ENCODE measurements at regions not wholly inside any gene's neighbourhood (a gene's known extent, or its start where the extent isn't known, plus 50 kb on each side); places are given as distances from the start of the nearest gene placed in this dataset.
"Not testable (repeated sequence)": the region's sequence is repeated elsewhere in the genome, so short reads cannot be mapped to it uniquely, and the experiment has no call there.

DNA sequence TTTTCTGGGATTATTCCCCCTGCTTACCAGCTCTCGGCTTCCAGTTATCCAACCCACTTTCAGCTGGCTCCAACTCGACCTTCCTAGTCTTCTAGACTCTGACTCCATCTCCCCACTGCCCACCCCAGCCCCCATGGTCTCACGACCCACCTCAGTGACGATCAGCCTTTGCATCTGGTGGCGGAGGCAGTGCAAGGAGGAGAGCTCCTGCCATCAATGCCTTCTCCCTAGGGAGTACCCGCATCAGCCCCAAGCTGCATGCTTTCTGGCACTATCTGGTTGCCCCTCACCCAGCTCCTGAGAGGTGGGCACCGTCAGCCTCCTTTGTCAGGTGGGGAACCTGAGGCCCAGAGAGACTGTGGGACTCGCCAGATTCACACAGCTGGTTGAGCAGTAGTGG is 72.6 kb upstream of the RPL38 start:
- Histone ChIP-seq H3K4me1 (ENCODE audit: control insufficient read depth, insufficient read depth, low read length, poor library complexity, severe bottlenecking) (no peaks in the 10 kb centered on the region), H3K36me3 (ENCODE audit: control insufficient read depth, insufficient read depth, low read length) (no peaks in the 10 kb centered on the region), H3K27me3 (replicated peaks; ENCODE audit: control insufficient read depth, insufficient read depth, low read length, poor library complexity, severe bottlenecking) (peaks cover 6% of the 10 kb centered on the region), H3K9me3 (ENCODE audit: control insufficient read depth, low read length) (no peaks in the 10 kb centered on the region), H3K27ac (ENCODE audit: insufficient read depth, low read length, poor library complexity, severe bottlenecking) (no peak overlapping the region), H3K4me3 (ENCODE audit: insufficient read depth, low read depth, low read length, poor library complexity, severe bottlenecking) (no peak overlapping the region)
- DNase-seq, result no peak

DNA sequence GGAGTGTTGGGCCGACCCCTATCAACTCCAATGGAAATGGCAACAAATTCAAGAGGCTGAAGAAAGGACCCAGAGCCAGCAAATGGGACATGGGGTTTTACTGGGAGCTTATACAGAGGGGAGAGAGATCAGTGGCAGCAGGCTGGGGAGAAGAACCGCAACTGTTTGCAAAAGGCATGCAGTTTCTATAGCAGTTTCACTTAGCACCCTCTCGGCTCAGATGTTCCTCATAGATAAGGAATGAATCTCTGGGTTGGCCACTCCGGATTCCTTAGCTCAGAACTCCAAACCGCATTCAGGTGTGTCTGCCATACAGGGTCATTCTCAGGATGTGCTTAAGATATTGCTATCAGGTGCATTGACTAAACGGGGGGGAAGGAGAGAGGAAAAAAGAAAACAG is 71.1 kb upstream of the RPL38 start:
- Histone ChIP-seq H3K4me1 (ENCODE audit: control insufficient read depth, insufficient read depth, low read length, poor library complexity, severe bottlenecking) (no peaks in the 10 kb centered on the region), H3K27me3 (replicated peaks; ENCODE audit: control insufficient read depth, insufficient read depth, low read length, poor library complexity, severe bottlenecking) (peaks cover 6% of the 10 kb centered on the region), H3K36me3 (ENCODE audit: control insufficient read depth, insufficient read depth, low read length) (no peaks in the 10 kb centered on the region), H3K27ac (ENCODE audit: insufficient read depth, low read length, poor library complexity, severe bottlenecking) (no peak overlapping the region), H3K4me3 (ENCODE audit: insufficient read depth, low read depth, low read length, poor library complexity, severe bottlenecking) (no peak overlapping the region), H3K9me3 (ENCODE audit: control insufficient read depth, low read length) (no peaks in the 10 kb centered on the region)
- DNase-seq, result no peak

DNA sequence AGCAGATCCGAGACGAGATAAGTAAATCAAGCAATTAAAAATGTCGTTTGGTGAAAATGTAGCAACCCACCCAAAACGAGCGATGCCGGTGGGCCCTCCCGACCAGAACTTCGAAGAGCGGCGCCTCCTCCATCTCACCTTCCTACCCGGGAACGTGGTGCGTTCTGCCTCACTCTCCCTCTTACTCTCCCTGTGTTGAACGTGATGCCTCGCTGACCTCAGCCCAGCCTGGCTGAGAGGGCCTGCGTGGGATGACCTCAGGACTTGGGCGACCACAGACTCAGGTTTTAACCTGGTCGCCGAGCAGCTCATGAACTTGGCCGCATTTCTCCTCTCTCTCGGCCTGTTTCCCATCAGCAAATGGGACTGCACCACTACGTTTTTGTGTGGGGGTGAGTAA is 69.7 kb upstream of the RPL38 start:
- no peaks in the 10 kb centered on the region for H3K36me3 ChIP-seq (ENCODE audit: control insufficient read depth, insufficient read depth, low read length)
- peaks cover 6% of the 10 kb centered on the region for H3K27me3 ChIP-seq (replicated peaks; ENCODE audit: control insufficient read depth, insufficient read depth, low read length, poor library complexity, severe bottlenecking)
- no peak overlapping the region for H3K4me3 ChIP-seq (ENCODE audit: insufficient read depth, low read depth, low read length, poor library complexity, severe bottlenecking)
- no peak overlapping the region for H3K27ac ChIP-seq (ENCODE audit: insufficient read depth, low read length, poor library complexity, severe bottlenecking)
- no peaks in the 10 kb centered on the region for H3K4me1 ChIP-seq (ENCODE audit: control insufficient read depth, insufficient read depth, low read length, poor library complexity, severe bottlenecking)
- DNase-seq, result no peak
- H3K9me3 ChIP-seq (ENCODE audit: control insufficient read depth, low read length), result no peaks in the 10 kb centered on the region

DNA sequence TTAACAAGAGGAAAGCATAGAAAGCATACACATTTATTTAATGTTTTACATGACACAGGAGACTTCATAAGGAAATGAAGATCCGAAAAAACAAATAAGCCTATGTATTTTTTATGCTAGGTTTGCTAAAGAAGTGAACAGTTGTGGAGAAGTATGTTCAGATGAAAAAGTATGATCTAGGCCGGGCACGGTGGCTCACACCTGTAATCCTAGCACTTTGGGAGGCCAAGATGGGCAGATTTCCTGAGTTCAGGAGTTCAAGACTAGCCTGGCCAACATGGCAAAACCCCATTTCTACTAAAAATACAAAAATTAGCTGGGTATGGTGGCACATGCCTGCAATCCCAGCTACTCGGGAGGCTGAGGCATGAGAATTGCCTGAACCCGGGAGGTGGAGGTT is 69.2 kb upstream of the RPL38 start:
- H3K27me3 ChIP-seq (replicated peaks; ENCODE audit: control insufficient read depth, insufficient read depth, low read length, poor library complexity, severe bottlenecking); H3K36me3 ChIP-seq (ENCODE audit: control insufficient read depth, insufficient read depth, low read length); H3K4me3 ChIP-seq (ENCODE audit: insufficient read depth, low read depth, low read length, poor library complexity, severe bottlenecking); H3K27ac ChIP-seq (ENCODE audit: insufficient read depth, low read length, poor library complexity, severe bottlenecking); DNase-seq; H3K9me3 ChIP-seq (ENCODE audit: control insufficient read depth, low read length); H3K4me1 ChIP-seq (ENCODE audit: control insufficient read depth, insufficient read depth, low read length, poor library complexity, severe bottlenecking): not testable (repeated sequence)

DNA sequence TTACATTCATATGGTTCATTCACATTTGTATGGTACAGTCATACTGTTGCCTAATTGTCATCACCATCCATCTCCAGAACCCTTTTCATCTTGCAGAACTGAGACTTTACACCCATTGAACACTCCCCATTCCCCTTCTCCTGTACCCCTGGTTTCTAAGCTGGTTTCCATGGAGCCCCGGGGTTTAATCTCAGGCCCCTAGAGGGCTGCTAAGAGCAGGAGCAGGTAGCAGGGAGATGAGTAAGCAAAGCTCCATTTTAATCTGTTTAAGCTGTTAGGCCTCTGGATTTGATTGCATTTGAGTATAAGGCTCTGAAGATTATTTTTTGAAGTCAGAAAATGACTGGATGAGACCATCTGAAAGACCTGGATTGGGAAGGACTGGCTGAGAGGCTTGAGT is 68.5 kb upstream of the RPL38 start:
- Histone ChIP-seq H3K27me3 (replicated peaks; ENCODE audit: control insufficient read depth, insufficient read depth, low read length, poor library complexity, severe bottlenecking) (peaks cover 6% of the 10 kb centered on the region), H3K27ac (ENCODE audit: insufficient read depth, low read length, poor library complexity, severe bottlenecking) (no peak overlapping the region), H3K4me3 (ENCODE audit: insufficient read depth, low read depth, low read length, poor library complexity, severe bottlenecking) (no peak overlapping the region), H3K4me1 (ENCODE audit: control insufficient read depth, insufficient read depth, low read length, poor library complexity, severe bottlenecking) (no peaks in the 10 kb centered on the region), H3K36me3 (ENCODE audit: control insufficient read depth, insufficient read depth, low read length) (no peaks in the 10 kb centered on the region), H3K9me3 (ENCODE audit: control insufficient read depth, low read length) (no peaks in the 10 kb centered on the region)
- DNase-seq, result no peak

DNA sequence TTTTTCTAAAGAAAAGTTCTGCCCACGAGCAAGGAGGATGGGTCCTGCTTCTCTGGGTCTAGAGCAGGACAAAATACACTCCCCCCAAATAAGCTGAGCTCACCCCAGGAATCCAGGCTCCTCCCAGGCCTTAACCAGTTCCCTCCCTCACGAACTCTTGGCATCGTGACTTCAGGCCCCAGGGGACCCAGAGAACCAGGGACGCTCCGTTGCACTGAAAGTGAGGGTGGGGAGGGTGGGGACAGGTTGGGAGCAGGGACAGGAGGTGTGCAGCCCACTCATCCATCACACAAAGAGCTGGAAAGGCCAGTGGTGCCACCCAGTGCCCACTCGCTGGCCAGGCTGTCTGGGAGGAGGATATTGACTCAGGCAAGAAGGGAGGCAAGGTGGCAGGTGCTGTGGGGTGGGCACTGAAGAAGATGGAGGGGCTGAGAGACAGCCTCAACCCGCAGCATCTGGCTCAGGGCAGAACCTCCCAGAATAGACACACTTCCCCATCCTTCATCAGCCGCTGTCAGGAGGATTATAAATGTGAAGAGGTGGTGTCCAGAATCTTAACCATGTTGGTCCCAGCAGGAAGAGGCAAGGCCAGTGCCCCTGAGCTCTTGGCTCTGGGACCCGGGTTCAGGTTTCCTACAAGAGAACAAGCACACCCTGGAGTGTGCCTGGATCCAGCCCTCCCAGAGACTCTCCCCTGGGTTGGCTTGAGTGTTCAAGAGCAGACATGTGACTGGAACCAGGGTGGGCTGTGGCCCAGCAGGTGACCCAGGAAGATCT is 67.9 kb upstream of the RPL38 start:
- H3K27me3 ChIP-seq (replicated peaks; ENCODE audit: control insufficient read depth, insufficient read depth, low read length, poor library complexity, severe bottlenecking), result peaks cover 6% of the 10 kb centered on the region
- no peaks in the 10 kb centered on the region for H3K4me1 ChIP-seq (ENCODE audit: control insufficient read depth, insufficient read depth, low read length, poor library complexity, severe bottlenecking)
- H3K27ac ChIP-seq (ENCODE audit: insufficient read depth, low read length, poor library complexity, severe bottlenecking), result no peak overlapping the region
- no peak overlapping the region for H3K4me3 ChIP-seq (ENCODE audit: insufficient read depth, low read depth, low read length, poor library complexity, severe bottlenecking)
- no peaks in the 10 kb centered on the region for H3K36me3 ChIP-seq (ENCODE audit: control insufficient read depth, insufficient read depth, low read length)
- H3K9me3 ChIP-seq (ENCODE audit: control insufficient read depth, low read length), result no peaks in the 10 kb centered on the region
- no peak for DNase-seq

DNA sequence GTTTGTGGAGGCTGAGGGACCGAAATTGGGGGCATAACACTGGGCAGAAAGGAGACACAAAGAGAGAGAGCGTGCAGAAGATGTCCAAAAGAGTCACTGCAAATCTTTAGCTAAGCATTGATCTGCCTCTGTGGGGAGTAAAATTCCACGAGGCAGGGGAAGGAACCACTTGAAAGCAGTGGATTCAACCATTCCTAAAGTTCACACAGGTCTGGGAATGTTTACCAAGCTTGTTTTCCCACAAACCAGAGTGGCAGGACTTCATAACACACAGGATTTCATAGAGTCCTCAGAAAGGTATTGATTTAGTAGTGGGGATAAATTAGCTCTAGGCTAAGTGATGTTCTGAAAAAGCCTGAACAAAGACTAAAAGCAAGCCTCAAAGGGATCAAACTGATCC is 66.1 kb upstream of the RPL38 start:
- no peaks in the 10 kb centered on the region for H3K36me3 ChIP-seq (ENCODE audit: control insufficient read depth, insufficient read depth, low read length)
- H3K27me3 ChIP-seq (replicated peaks; ENCODE audit: control insufficient read depth, insufficient read depth, low read length, poor library complexity, severe bottlenecking), result no peaks in the 10 kb centered on the region
- no peak overlapping the region for H3K27ac ChIP-seq (ENCODE audit: insufficient read depth, low read length, poor library complexity, severe bottlenecking)
- no peaks in the 10 kb centered on the region for H3K9me3 ChIP-seq (ENCODE audit: control insufficient read depth, low read length)
- DNase-seq, result no peak
- H3K4me1 ChIP-seq (ENCODE audit: control insufficient read depth, insufficient read depth, low read length, poor library complexity, severe bottlenecking), result no peaks in the 10 kb centered on the region
- no peak overlapping the region for H3K4me3 ChIP-seq (ENCODE audit: insufficient read depth, low read depth, low read length, poor library complexity, severe bottlenecking)

DNA sequence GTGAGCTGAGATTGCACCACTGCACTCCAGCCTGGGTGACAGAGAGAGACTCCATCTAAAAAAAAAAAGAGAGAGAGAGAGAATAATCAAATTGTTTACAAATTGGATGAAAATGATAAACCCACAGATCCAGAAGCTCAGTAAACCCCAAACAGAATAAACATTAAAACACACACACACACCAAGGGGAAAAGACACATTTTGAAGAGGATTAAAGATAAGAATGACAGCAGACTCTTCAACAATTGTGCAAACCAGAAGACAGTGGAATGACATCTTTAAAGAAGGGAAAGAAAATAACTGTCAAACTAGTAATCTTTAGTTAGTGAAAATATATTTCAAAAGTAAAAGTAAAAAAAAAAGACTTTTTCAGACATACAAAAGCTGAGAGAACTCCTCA is 64.4 kb upstream of the RPL38 start:
- no peak overlapping the region for H3K27ac ChIP-seq (ENCODE audit: insufficient read depth, low read length, poor library complexity, severe bottlenecking)
- no peaks in the 10 kb centered on the region for H3K4me1 ChIP-seq (ENCODE audit: control insufficient read depth, insufficient read depth, low read length, poor library complexity, severe bottlenecking)
- no peaks in the 10 kb centered on the region for H3K27me3 ChIP-seq (replicated peaks; ENCODE audit: control insufficient read depth, insufficient read depth, low read length, poor library complexity, severe bottlenecking)
- no peak for DNase-seq
- peaks cover 3% of the 10 kb centered on the region for H3K9me3 ChIP-seq (ENCODE audit: control insufficient read depth, low read length)
- H3K36me3 ChIP-seq (ENCODE audit: control insufficient read depth, insufficient read depth, low read length), result no peaks in the 10 kb centered on the region
- H3K4me3 ChIP-seq (ENCODE audit: insufficient read depth, low read depth, low read length, poor library complexity, severe bottlenecking), result no peak overlapping the region

DNA sequence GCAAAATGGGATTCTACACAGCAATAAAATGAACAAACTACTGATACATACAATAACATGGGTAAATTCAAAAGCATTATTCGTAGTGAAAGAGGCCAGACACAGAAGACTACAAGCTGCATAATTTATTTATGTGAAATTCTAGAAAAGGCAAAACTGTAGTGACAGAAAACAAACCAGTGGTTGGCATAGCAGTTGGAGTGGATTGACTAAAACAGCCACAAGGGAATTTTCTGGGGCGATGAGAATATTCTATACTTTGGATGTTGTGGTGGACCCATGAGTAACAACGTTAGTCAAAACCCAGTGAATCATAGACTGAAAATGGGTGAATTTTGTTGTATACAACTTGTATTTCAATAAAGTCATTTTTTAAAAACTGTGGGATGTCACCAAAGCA is 63.2 kb upstream of the RPL38 start:
- no peak for DNase-seq
- Histone ChIP-seq H3K4me1 (ENCODE audit: control insufficient read depth, insufficient read depth, low read length, poor library complexity, severe bottlenecking) (no peaks in the 10 kb centered on the region), H3K9me3 (ENCODE audit: control insufficient read depth, low read length) (peaks cover 3% of the 10 kb centered on the region), H3K27me3 (replicated peaks; ENCODE audit: control insufficient read depth, insufficient read depth, low read length, poor library complexity, severe bottlenecking) (no peaks in the 10 kb centered on the region), H3K36me3 (ENCODE audit: control insufficient read depth, insufficient read depth, low read length) (no peaks in the 10 kb centered on the region), H3K4me3 (ENCODE audit: insufficient read depth, low read depth, low read length, poor library complexity, severe bottlenecking) (no peak overlapping the region), H3K27ac (ENCODE audit: insufficient read depth, low read length, poor library complexity, severe bottlenecking) (no peak overlapping the region)

DNA sequence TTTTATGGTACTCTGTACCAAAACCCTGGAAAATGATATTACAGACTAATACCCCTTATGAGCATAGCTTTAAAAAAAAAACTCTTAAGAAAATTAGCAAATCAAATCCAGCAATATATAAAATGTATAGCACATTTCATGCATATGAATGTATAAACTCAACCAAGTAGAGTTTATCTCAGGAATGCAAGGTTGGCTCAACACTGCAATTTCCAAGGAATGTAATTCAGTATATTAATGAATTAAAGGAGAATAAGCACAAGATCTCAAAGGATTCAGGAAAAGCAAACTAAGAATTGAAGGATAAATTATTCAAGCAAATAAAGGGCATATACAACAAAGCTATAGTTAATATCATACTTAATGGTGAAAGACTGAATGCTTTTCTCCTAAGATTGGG is 61.9 kb upstream of the RPL38 start:
- Histone ChIP-seq H3K27me3 (replicated peaks; ENCODE audit: control insufficient read depth, insufficient read depth, low read length, poor library complexity, severe bottlenecking) (no peaks in the 10 kb centered on the region), H3K9me3 (ENCODE audit: control insufficient read depth, low read length) (peaks cover 3% of the 10 kb centered on the region), H3K27ac (ENCODE audit: insufficient read depth, low read length, poor library complexity, severe bottlenecking) (no peak overlapping the region), H3K4me3 (ENCODE audit: insufficient read depth, low read depth, low read length, poor library complexity, severe bottlenecking) (no peak overlapping the region), H3K4me1 (ENCODE audit: control insufficient read depth, insufficient read depth, low read length, poor library complexity, severe bottlenecking) (no peaks in the 10 kb centered on the region), H3K36me3 (ENCODE audit: control insufficient read depth, insufficient read depth, low read length) (no peaks in the 10 kb centered on the region)
- DNase-seq, result no peak
